EL (cell line): ENCODE measurements at regions not wholly inside any gene's neighbourhood (a gene's known extent, or its start where the extent isn't known, plus 50 kb on each side); places are given as distances from the start of the nearest gene placed in this dataset.
"Not testable (repeated sequence)": the region's sequence is repeated elsewhere in the genome, so short reads cannot be mapped to it uniquely, and the experiment has no call there.

Source experiments
- DNase-seq: peaks from one replicate; pipeline ENCODE4 v3.0.0-alpha.2; 2016

DNA sequence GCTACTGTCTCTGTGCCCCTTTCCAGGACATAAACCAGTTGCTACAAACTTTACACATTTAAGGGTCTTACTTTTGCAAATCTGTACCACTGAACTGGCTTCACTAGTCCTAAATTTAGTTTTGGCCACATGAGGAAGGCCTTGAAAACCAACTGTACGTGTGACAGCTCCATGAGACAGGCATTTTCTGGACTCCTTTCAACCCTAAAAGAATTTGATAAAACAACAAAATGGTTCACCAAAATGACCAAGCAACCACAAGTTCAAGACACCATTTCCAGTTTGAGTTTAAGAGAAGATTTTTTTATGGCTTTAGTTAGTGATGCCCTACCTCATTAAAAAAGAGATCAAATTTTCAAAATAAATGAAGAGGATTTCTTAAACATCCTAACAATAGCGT lies 246.4 kb downstream of the ZNF674 start:
- DNase-seq: peak; percentile 53

DNA sequence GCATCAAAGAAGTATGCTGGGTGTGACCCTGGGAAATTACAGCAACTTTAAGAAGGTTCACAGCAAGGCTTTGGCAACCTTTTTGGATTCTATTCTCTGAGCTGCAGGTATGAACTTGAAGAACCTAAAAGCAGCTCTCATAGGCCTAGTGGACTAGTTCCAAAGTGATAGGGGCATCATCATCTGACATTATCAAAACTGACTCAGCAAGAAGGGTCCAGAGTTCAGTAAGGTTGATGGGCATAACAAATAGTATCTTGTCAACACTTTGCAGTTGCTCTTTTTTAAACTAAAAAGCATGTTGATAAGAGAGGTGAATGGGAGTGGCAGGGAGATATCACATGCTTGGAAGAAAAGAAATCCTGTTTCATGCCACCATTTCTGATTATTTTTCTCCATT lies 249.3 kb downstream of the ZNF674 start:
- DNase-seq: no peak

DNA sequence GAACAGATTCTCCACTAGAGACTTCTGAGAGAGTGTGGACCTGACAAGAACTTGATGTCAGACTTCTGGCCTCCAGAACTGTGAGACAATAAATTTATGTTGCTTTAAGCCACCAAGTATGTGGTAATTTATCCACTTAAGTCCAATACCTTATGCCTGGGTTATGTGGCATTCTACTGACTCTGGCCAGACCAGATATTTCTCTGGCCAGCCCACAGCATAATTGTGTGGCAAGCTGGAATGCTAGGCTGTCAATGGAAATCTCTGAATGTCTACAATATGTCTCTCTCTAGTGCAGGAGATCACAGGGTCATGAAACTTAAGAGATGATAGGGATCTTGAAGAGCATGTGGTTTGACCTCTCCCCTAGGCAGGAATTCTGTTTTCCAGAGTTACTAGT lies 251.0 kb downstream of the ZNF674 start:
- peak; percentile 66 for DNase-seq

DNA sequence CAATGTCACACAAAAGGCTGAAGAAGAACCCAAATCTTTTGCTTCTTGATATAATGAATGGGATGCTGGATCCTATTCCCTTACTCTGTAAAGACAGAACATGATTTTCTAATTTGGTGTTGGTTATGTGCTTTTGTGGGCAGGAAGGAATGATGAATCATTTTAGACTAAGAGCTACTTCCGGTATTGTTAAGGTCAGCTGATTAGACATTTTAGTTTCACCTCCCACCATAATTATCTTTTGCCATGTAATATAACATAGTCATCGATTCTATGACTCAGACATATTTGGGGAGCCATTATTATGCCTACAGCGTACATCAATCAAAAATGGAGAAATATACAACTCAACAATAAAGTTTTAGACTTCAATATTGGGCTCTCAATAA lies 265.3 kb downstream of the ZNF674 start:
- peak; percentile 45 for DNase-seq

DNA sequence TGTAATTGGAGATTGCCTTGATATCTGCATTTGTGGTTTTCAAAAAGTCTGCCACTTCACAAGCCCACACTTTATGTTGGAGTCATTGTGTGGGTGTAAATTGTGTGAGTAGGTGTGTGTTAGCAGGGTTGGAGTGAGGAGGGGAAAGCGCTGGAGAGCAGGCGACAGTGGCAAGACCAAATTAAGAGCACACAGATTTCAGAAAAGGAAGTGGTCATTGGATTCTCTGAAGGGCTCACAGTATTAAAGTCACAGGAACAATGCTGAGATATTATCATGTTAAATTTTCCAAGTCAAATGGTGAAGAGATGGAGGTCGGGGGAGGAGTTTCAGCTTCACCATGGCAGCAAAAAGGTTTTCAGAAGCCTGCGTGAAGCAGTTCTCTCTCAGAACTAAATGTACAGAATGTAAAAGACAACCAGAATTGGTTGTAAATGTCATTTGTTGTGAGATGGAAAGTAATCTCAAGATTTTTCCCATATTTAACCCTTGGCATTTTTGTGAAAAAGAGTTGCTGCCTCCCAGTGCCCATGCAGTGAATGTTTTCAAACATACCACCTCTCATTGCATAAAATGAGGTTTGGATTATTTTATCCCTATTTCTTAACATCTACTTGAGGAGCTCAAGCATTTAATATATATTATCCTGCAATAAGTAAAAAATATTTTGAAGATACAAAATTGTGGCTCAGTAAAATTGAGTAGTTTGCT lies 265.9 kb downstream of the ZNF674 start:
- DNase-seq: no peak

DNA sequence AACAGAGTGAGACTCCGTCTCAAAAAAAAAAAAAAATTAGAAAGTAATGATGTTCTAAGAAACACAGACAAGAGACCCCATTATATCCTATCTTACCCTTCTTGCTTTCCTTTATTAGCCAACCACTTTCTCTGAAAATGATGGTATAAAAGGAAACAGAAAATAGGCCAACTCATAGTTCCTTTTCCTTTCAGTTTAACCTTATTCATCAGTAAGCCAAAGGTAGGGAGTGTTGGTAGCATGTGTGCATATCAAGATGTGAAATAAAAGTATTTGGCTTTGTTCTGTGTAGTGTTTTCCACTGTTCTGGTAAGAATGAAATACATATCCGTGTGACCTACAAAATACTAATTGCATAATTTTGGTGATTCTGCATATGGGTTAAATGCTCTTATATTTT lies 266.6 kb downstream of the ZNF674 start:
- no peak for DNase-seq

DNA sequence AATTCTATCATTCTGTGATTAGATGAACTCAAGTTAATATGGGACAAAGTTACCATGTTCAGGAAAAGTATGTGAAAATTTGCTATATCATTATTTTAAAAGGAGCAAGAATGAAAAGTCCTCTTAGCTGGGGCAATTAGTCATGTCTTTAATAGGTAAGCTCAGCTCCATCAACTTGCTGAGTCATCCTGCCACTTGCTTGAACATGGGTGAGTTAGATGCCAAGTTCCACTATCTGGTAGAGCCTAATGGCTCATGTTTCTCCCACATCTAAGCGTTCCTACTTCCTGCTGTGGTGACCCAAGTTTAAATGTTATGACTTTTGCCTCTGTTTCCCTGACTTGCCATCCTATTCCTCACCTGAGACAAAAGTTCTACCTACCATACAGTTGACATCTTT lies 276.8 kb downstream of the ZNF674 start:
- DNase-seq: peak; percentile 57

DNA sequence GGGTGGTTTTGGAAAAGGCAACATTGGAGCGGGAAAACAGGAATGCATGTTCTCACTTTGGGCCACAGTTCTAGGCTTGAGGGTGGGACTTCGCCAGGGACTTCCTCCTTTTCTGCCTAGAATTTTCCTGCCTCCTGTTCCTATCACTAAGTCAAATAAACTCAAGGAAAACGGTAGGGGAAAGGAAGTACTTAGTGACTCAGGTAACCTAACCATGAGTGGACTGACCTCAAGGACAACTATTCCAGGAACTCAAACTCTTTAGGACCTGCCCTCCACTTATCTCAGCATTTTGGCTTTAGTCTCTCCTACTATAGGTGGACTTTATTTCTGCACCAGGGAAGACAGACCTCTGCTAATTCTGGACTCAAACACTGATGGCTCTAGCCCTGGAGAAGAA lies 281.7 kb downstream of the ZNF674 start:
- DNase-seq: no peak

DNA sequence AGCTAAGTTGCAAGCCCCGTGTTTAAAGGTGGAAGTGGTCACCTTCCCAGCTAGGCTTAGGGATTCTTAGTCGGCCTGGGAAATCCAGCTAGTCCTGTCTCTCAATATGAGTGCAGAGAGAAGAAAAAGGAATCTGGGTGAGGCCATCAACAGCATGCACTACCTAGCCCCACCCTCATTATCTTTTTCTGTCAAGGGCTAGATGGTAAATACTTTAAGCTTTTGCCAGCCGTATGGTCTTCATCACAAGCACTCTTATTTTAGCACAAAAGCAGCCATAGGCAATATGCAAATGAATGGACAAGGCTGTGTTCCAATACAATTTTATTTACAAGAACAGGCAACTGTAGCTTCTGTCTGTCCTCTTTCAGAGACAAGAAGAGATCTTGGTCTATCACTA lies 282.9 kb downstream of the ZNF674 start:
- DNase-seq: no peak

DNA sequence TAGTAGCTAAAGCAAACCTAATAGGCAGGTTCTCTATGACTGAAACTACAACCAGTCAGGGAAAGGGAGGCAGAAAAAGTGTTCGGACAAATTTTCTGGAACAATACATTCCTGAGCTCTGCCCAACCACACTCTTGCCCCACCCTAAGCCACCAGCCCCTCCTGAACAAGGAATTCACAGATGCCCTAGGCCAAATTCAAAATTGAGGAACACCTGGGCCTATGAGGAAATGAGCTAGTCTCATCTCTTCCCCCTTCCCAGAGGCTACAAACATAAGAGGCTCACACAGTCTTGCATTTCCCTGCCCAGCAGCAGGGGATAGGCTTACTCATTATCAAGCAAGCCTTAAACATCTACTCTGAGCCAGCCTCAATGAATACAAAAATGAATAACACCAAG lies 284.7 kb downstream of the ZNF674 start:
- no peak for DNase-seq

DNA sequence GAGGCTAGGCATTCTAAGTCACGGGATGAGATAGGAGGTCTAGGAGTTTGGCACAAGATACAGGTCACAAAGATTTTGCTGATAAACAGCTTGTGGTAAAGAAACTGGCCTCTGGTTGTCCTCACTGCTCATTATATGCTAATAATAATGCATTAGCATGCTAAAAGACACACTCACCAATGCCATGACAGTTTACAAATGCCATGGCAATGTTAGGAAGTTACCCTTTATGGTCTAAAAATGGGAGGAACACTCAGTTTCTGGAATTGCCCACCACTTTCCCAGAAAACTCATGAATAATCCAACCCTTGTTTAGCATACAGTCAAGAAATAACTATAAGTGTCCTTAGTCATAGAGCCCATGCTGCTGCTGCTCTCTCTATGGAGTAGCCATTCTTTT lies 286.9 kb downstream of the ZNF674 start:
- DNase-seq: no peak

DNA sequence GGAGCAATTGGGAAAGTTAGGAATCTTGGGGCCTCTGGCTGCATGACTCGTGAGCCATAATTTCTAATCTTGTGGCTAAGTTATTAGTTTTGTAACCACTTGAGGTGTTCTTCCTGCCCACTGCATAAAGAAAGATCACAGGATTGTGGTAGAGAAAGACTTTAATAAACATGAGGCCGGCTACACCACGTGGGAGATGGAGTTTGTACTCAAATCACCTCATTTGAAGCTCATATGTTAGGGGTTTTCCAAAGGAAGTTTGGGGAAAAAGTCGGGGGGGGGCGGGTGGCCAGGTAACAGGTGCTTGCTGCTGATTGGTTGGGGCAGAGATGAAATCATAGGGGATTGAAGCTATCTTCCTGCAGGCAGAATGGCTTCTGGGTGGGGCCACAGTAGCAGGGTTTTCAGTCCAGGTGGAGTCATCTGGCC lies 287.8 kb downstream of the ZNF674 start:
- DNase-seq: peak; percentile 24

DNA sequence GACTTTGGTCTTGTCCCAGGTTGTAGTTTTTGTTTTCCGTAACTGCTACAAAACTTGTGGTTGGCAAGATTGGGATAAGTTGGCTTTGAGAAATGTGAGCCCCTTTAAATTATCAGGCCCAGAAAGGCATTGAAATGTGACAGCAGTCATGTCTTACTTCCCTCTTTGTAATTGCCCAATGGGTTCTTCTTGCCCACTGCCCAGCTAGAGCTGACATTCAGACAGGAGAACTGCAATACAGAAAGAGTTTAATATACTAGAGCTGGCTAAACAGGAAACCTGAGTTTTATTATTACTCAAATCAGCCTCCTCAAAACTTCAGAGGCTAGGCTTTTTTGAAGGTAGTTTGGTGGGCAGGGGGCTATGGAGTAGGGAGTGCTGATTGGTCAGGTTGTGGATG lies 288.3 kb downstream of the ZNF674 start:
- no peak for DNase-seq

DNA sequence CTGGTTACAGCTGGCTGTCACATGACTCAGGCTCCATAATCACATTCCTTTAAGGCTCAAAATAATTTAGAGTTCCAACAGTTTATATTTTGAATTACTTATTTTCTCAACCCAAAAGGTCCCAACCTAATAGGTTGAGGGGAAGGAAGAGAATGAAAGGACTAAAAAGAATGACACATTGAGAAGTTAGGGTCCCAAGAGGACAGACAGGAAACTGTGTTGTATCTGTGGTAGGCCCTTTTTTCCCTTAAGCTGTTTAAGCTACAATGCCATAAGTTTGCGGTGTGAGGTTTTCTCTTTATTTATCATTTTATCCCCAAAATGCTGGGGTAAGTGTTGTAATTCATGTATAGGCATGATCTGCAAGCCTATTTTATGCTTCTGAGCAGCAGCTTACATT lies 290.2 kb downstream of the ZNF674 start:
- peak; percentile 13 for DNase-seq

DNA sequence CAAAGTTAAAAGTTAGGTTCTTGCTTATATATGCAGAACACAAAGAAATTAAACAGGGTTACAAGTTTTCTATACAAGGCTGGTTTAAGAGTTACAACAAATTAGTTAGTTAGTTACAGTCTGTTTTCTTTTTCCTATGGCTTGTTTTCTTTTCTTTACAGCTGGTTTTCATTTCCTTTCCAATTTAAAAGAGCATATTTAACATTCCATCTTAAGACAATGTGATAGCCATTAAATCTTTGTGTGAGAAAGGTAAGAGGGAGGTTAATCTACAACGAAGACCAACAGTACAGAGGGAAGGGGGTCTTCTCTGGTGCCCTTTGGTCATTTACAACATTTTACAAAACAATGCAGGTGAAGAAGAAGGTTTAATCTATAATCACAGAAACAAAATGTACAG lies 290.6 kb downstream of the ZNF674 start:
- DNase-seq: peak; percentile 7

DNA sequence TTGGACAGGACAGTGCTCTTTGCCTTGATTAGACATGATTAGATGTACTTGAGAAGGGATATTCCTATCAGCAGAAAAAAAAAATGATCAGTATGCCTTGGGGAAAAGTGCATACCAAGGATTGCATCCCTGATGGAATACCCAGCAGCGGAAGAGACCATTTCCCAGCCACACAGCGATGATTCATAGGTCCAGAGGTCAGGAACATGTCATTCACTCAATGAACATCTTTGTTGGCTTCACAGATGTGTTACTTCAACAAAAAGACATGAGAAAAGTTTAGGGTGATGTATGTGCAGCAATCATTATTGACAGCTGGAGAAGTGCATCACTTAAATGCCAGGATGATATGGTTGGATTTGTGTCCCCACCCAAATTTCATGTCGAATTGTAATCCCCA lies 293.5 kb downstream of the ZNF674 start:
- peak; percentile 79 for DNase-seq

DNA sequence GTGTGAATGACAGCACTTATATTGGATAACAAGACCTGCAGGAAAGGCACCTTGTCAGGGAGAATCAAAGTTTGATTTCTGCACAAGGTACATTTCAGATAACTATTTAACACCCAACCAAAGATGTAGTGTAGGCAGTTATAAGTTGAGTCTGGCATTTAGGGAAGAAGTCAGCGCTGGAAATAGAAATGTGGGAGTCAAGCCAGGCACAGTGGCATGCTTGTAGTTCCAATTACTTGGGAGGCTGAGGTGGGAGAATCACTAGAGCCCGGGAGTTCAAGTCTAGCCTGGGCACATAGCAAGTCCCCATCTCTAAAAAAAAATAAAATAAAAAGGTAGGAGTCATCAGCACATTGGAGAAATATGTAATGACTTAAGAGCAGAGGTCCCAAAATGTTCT lies 295.1 kb downstream of the ZNF674 start:
- no peak for DNase-seq

DNA sequence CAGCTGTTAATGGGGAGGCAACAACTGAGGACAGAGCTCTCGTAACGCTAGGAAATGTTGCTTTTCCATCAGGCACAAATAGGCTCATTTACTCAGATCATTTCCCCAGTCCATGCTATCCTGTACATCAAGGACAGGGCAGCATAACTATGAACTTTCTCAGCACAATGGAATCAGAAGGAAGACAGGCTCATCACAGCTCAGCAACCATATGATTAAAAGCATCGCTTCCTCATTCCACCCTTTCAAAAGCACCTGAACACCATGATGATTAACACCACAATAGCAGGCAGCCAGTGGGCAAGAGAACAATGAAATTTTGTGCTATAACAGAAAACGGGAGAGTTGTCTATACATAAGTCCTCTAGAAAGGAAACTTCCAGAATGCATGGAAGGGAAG lies 297.8 kb downstream of the ZNF674 start:
- DNase-seq: no peak

DNA sequence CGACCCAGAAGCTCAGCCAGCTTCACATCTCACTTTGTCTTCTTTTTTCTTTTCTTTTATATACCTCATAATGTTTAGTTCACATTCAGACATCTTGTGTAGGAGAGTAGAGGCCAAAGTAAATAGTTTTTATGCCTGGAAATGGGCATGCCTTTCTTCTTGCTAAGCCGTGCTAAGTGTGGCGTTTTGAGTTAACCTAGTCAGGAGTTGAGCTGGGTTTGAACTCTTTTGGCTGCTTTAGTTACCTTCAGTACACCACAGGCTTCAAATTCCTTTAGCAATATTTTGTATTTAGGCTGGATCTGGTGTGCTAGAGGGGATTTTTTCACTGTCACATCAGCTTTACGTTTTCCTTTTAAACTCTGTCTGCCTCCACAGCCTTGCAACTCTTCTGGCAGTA lies 300.8 kb downstream of the ZNF674 start:
- no peak for DNase-seq

DNA sequence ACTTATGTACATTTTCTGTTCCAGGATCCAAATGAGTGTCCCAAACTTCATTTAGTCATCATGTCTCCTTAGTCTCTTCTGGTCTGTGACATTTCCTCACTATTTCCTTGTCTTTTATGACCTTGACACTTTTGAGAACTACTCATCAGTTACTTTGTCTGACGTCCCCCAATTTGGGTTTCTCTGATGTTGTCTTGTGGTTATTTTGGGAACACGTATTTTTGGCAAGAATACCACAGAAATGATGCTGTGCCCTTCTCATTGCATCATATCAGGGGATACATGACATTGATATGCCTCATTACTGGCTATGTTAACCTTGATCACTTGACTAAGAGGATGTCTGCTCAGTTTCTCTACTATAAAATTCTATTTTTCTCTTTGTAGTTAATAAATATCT lies 308.8 kb downstream of the ZNF674 start:
- no peak for DNase-seq

DNA sequence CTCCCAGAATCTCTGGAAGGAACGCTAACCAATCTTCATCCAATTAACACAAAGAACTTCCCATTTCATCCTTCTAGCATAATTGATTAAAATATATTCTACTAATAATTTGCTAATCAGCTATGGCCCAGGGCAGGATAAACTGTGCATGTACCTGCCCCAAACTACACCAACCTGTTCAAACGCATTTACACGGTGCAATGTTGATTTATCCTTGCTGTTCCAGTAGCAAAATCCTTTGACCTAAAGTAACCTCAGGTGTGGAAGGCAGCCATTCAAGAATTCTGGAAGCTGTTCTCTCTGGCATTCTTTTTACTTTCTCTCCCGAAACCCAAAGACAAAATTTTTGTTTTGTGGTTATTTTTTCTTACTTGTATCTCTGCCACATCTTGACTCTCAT lies 309.4 kb downstream of the ZNF674 start:
- no peak for DNase-seq

DNA sequence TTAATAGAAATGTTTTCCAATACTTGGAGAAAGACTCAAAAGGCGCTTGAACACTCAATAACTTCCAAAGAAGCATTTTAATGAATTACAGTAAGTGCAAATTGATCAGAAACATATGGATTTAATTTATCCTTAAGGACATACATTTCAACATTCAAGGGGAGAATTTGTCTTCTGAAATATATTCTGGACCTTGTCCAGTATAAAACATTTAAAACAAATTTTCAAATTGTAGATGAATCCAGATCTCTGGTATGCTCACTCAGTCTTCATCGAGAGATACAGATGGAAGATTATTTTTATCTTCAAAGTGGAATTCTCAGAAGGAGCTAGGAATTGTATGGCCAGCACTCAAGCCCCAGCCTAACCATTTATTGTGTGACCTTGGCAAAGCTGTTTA lies 310.4 kb downstream of the ZNF674 start:
- DNase-seq: no peak

DNA sequence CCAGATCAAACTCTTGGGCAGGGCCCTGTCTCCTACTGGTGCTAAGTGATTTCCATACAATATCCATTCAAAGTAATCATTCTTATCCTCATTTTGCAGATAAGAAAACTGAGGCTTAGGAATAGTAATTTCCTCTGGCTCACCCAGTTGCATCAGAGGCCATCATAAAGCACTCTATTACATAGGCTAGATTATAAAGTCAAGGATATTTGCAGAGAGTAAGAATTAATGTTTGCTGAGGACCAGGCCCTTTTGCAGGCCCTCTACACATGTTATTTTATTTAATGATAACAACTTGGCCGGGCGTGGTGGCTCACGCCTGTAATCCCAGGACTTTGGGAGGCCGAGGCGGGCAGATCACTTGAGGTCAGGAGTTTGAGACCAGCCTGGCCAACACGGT lies 316.8 kb downstream of the ZNF674 start:
- DNase-seq: no peak

DNA sequence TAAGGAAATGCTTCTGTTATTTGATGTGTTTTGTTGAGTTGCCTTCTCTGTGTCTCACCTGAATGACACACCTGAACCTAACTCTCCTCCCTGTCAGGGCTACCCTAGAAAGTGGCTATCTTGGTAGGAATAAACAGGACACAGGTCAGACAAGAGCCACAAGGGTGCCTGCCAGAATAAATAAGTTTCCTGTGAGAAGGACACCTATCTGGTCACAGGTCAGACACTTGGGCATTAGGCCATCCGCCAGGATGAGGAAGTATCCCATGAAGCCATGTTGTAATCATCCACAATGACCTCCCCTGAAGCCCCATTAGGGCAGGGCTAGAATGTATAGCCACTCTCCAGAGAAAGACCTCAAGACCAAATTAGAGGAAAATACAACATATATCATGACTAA lies 318.8 kb downstream of the ZNF674 start:
- no peak for DNase-seq

DNA sequence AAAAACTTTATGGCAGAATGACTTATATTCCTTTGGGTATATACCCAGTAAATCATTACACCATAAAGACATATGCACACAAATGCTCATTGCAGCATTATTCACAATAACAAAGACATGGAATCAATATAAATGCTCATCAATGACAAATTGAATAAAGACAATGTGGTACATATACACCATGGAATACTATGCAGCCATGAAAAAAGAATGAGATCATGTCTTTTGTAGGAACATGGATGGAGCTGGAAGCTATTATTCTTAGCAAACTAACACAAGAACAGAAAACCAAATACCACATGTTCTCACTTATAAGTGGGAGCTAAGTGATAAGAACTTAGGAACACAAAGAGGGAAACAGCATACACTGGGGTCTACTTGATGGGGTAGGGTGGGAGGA lies 321.7 kb downstream of the ZNF674 start:
- DNase-seq: not testable (repeated sequence)

DNA sequence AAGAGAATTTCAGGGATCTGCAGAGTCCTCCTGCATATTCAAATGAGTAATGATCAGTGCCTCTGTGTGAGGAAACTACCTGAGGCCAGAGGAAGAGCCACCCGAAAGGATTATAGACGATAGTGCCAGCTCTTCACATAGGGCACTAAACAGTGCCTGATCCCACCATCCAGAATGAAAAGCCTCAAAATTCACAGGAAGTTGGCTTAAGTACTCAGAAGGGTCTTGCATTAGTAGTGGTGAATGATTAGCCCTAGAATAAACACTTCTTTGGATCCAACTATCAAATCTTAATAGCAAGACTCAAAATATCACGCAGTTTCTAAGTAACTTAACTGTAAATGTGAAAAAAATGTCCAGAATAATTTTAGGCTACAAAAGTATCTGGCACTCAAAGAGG lies 324.4 kb downstream of the ZNF674 start:
- no peak for DNase-seq
